ENCODE measurements at regions not wholly inside any gene's neighbourhood (a gene's known extent, or its start where the extent isn't known, plus 50 kb on each side); places are given as distances from the start of the nearest gene placed in this dataset.

DNA sequence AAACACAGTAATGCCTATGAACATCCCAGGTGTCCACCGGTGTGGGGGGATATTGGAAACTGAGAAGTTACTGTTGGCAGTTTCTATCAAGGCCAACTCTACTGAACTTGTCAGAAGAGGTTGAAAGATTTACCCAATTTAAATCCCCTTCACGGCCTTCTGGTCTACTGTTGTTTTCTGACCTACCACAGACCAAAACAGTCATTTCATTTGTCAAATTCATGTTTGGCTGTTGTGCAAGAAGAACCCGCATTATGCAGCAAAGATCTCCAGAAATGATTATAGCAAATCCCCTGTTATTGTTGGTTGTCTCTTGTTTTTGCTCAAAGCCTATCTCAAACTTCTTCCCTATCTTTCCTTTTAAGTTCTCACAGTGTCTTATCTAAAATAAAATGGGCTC lies 73.1 kb upstream of the MAF start:
- DNase-seq, result no peak

DNA sequence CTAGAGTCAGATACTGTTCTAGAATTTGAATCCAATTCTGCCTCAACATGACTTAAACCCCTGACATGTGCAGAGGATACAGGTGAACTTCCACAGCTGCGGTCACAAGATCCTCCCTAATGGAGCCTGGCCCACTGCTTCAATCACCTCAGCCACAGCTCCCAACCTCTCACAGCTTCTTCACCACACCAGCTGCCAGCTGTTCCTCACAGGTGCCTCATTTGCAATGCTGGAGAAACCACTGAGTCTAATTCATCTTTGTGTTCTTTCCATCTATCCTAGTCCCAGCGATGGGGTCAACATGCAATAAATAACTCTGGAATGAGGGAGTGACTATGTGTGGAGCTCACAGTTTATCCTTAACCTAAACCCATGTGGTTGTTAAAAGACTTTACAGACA lies 72.0 kb upstream of the MAF start:
- DNase-seq, result no peak

DNA sequence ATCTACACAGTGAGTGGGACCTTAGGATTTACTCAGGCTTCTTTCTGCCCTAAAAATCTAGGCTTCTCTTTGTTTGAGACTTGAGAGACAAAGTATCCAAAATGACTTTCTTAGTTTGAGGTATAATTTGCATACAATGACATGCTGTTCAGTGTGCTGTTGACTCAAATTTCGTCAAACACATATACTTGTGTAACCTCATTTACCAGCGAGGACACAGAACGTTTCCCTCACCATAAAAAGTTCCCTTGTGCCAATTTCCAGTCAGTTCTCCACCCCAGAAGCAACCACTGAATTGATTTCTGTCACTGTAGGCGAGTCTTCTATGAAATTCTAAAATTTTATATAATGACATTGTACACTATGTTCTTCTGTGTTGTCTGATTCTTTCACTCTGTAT lies 68.0 kb upstream of the MAF start:
- no peak for DNase-seq

DNA sequence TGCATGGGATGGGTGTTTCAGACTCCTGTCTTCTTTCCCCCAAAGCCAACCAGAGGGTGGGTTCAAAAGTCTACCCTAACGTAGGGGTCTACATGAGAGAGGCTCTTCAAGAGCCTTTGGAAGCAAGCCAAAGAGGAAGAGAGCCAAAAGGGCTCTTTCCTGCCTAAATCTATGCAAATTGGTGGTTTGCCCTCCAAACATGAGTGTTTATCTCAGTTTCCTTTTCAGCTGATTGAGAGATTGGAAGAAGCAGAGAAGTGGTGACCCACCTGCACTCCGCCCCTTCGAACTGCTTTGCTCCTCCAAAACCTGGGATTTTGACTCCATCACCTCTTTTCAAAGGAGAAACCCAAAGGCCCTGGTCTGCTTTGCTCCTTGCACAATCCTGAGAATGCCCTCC lies 65.4 kb upstream of the MAF start:
- DNase-seq, result no peak

DNA sequence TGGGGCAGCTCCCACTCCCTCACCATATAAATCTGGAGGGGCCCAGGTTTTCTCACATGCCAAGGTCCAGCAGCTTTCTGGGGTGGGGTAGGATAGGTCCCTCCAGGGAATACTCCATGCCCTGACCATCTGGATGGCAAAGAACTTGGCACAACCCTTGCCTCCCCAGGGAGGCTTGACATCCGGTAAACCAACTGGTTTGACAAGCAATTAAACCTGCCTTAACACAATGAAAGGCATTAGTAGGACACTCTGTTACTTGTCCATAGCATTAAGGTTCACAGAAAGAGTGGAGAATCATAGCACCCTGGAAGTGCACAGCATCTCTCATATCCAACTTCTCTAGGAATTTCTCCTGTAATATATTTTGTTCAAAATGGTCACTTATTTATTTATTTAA lies 63.9 kb upstream of the MAF start:
- no peak for DNase-seq

DNA sequence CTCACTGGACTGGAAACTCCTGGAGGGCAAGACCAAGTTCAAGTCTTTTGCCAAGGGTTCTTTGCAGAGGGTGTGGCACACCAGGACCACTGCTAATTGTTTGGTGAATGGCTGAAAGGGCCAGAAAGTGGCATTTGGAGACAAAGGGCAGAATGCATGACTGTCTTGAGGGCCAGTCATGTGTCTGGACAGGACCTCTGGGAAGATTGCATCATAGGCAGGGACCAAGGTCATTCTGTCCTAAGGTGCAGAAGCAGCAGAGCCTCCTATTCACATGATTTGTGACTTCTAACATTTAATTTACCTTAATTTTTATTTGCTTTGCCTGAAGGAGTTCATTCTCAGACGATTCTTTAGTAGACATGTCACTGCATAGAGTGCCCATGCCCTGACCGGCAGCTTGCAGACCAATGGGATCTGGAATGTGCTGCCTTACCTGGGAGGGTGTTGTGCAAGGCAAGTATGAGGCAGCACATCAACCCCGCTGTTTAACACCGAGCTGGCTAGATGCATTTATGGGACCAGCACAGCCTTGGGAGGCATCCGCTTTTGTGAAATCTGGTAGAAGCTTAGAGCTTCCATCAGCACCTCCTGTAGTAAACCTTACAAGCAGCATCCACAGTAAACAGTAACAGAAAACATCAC lies 62.3 kb upstream of the MAF start:
- no peak for DNase-seq

DNA sequence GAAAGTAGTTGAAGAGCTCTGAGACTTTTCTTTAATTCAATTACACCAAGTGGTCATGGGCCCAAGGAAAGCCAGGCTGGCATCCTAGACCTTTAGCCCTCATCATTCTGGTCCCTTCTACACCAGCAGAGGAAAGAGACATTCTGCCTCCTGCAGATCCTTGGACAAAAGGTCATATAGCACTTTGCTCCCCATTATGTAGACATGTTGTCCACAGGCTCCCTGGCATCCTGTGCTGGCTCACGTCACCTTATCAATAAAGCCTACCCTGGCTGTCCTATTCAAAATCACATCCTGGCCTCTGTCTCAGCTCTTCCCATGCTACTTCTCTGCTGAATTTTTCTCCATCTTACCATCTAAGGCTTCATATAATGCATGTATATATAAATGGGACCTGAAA lies 61.6 kb upstream of the MAF start:
- no peak for DNase-seq

DNA sequence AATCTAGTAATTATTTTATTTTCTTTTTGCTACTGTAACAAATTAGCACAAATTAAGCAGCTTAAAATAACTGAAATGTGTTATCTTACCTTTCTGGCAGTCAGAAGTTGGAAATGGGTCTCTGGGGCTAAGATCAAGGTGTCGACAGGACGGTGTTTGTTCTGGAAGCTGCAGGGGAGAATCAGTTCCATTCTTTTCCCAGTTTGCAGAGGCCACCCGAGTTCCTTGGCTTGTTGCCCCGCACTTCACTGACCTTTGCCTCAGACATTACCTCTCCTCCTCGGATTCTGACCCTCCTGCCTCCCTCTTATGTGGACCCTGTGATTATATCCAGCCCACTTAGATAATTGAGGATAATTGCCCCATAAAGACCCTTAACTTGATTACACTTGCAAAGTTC lies 61.0 kb upstream of the MAF start:
- no peak for DNase-seq

DNA sequence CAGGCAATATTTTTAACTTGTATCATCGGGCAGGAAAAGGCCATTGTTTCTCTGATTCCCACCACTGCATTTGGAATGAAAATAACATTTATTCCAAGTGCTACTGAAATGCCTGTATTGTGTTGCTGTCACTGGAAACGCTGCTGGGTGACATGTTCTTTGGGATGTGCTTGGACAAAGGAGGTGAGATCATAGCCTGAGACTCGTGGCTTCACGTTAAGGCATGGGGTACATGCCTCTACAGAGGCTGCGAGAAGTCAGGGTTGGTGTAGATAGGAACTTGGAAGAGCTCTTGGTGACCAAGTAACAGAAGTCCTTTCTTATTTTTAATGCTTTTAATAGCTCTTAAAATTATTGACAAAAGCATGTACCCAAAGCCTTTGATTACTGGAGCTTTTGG lies 58.8 kb upstream of the MAF start:
- no peak for DNase-seq

DNA sequence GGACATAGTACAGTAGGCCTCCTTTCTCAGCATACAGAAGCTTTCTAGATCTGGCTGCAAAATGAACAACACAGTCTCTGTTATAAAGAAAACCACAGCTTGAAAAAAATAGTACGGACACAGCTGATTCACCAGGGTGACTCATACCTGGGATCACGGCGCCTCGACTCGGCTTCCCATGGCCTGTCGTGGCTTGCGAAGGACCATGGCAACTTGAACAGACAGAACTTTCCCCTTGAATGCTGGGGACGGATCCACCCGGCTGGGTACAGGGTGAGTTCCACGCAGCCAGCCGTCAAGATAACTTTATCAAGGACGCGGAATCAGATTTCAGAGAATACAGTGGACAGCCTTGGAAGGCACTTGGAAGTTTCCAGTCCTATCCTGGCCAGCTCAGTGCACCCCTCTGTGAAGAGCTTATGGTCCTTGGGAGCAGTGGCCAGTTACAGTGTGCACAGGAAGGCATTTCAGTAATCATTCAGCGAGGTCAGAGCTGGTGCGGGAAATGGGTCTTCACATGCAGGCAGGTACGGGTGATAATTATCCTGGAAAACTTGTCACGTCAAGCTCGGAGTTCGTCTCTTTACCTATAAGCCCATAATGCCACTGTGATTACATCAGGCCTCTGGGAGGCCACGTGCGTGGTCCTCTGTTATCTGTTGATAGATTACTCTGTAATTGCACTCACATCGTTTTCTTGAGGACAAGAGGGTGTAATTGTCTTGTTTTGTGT lies 57.9 kb upstream of the MAF start:
- DNase-seq, result no peak

DNA sequence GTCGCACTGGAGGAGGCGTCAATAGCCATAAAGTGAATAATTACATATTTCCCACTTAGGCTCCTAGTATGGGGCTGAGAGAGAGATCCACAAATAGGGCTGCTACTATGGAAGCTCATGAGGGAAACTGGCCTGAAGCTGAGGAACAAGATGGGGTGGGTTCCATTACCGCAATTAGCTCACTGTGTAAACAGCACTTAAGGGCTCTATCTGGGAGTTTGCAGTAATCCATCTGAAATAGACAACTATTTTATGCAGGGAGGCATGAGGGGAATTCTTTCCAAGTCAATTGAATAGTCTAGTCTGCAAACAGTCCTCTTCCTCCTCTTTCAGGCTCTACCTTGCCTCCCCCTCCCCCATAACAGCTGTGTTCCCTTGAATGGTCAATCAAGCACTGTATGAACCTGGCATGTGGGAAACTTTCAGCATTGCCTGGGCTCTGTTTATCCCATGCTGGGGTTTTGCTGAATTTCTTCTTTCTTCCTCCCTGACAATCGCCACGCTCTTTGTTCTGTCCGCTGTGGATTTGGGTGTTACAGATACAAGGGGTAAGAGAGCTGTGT lies 56.1 kb upstream of the MAF start:
- DNase-seq, result no peak

DNA sequence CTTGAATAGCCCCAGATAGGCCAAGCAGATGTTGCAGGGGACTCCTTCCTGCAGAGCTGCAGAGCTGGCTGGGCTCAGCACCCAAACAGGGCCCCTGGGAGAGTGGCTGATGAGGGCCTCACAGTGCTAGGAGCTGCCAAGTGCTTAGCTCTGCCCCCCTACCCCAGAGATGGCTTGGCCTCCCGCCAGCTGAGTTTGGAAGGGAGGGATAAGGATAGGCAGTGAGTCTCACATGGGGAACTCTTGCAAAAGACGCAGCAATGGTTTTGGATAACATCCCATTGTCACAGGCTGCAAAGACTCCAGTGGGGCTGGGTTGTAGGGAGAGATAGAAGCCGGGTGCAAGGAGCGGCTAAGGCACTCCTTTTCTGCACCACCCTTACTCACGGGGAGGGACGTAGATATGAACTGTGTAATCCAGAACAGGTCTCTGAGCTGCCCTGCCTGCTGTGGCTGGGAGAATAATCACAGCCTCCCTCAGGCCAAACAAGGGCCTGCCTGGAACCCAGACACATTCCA lies 52.9 kb upstream of the MAF start:
- DNase-seq, result no peak

DNA sequence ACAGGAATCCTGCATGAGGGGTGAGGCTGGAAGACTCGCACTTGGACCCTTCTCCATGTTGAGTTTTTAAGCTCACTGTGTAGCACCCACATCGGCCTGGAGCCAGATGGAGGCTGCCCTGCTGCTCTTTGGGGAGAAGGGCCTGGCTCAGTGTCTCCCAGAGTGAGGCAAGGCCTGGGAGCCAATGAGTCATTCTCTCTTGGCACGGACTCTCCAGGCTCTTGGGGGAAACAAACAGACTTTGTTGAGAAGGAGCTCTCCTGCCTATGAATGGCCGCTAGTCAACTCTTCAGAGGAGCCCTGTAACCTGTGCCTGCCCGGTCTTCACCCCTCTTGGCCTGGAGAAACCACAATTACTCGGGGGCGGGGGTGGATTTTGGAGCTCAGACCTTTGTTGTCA lies 50.8 kb upstream of the MAF start:
- no peak for DNase-seq
